ENCODE measurements at regions not wholly inside any gene's neighbourhood (a gene's known extent, or its start where the extent isn't known, plus 50 kb on each side); places are given as distances from the start of the nearest gene placed in this dataset.

DNA sequence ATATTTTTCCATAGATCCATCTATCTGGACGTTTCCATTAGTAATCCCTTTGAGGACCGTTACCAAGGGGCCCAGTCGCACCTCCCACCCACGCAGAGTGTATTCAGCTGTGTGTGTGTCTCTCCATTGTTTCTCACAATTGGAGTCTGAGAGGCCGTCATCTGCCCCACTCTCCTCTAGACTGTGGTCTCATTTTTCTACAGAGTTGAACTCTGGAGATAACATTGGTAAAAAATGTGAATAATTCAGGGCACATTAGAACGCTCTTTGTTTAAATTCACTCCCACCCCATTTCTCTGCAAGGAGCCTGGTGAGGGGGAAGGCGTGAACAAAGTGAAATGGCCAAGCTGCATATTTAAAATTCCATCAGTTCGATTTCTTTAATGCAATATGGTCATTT is 333.1 kb upstream of the MAF start:
- TF ChIP-seq, protein P1, sequence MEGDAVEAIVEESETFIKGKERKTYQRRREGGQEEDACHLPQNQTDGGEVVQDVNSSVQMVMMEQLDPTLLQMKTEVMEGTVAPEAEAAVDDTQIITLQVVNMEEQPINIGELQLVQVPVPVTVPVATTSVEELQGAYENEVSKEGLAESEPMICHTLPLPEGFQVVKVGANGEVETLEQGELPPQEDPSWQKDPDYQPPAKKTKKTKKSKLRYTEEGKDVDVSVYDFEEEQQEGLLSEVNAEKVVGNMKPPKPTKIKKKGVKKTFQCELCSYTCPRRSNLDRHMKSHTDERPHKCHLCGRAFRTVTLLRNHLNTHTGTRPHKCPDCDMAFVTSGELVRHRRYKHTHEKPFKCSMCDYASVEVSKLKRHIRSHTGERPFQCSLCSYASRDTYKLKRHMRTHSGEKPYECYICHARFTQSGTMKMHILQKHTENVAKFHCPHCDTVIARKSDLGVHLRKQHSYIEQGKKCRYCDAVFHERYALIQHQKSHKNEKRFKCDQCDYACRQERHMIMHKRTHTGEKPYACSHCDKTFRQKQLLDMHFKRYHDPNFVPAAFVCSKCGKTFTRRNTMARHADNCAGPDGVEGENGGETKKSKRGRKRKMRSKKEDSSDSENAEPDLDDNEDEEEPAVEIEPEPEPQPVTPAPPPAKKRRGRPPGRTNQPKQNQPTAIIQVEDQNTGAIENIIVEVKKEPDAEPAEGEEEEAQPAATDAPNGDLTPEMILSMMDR (IDR thresholded peaks at IDR 0.05) = no peak
- TF ChIP-seq EZH2 (IDR thresholded peaks at IDR 0.05; ENCODE audit: borderline replicate concordance, insufficient read depth, low read depth, low read length, poor library complexity, severe bottlenecking) = no peak
